AG04450 (cell line): ENCODE measurements at regions not wholly inside any gene's neighbourhood (a gene's known extent, or its start where the extent isn't known, plus 50 kb on each side); places are given as distances from the start of the nearest gene placed in this dataset.

ENCODE experiments used
- CTCF ChIA-PET: fragments of 300-600, 350-600 bp; formaldehyde crosslinking; extraction: SDS; loops from one replicate; lab custom pipeline; 2022; ENCODE audit warnings: antibody characterized with exemption, inconsistent platforms; lab: Charles Lee
- POLR2A ChIA-PET: fragments of 350-600 bp; formaldehyde crosslinking; extraction: SDS; loops from one replicate; lab custom pipeline; 2021; ENCODE audit warnings: antibody characterized with exemption, inconsistent platforms; lab: Yijun Ruan, JAX
- DNase-seq: peaks from one replicate; pipeline ENCODE4 v3.0.0-alpha.2; 2011; ENCODE audit warnings: low read depth, low spot score
- H3K27ac ChIP-seq: one replicate; pipeline ENCODE4 v1.5.1; 2012; ENCODE audit warnings: low read depth, low read length, control low read depth
- H3K27me3 ChIP-seq: one replicate; pipeline ENCODE4 v1.6.0; 2012; ENCODE audit warnings: low read length; ENCODE audit not compliant: control insufficient read depth, insufficient read depth
- H3K4me3 ChIP-seq: 2 replicates; pipeline ENCODE4 v1.5.1; 2011; ENCODE audit warnings: mild to moderate bottlenecking, low read depth, low read length, control low read depth
- H3K9me3 ChIP-seq: 2 replicates; pipeline ENCODE4 v1.5.1; 2012; ENCODE audit warnings: low read length; ENCODE audit not compliant: control insufficient read depth, insufficient read depth
- CTCF ChIP-seq: IDR thresholded peaks from 2 replicates; pipeline ENCODE4 v1.5.1; 2011; ENCODE audit warnings: low read depth, low read length, control low read depth, inconsistent platforms

- ChIA-PET CTCF (no interaction called here), POLR2A (no interaction called here)
- Histone ChIP-seq H3K27ac (no peak overlapping the region), H3K4me3 (no peak overlapping the region), H3K27me3 (no peaks in the 10 kb centered on the region), H3K9me3 (peaks cover 11% of the 10 kb centered on the region)
- no peak for TF ChIP-seq CTCF
- no peak for DNase-seq
These were observed 376.1 kb upstream of the SOX11 start for GRCh38 chr2:5316001-5316490.

DNA sequence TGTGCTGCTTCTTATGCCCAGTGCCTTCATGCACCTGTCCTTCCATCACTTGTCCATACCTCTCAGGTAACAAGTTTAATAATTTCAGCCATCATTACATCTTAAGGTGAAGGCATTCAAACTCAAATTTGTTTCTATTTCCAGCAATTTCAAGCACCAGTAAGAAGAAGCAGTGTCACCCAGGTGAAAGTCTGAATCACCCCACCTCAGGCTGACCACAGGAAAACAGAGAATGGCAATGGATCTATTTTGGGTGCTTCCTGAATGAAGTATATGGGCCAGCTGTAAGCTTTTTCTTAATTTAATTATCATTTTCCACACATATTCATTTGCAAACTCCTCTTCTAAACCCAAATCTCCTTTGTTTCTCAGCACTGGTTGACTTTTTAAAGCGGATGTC, 372.7 kb upstream of the SOX11 start:
- Histone ChIP-seq H3K27ac (no peak overlapping the region), H3K27me3 (no peaks in the 10 kb centered on the region), H3K9me3 (peaks cover 16% of the 10 kb centered on the region), H3K4me3 (no peak overlapping the region)
- no peak for DNase-seq
- TF ChIP-seq CTCF, result no peak
- ChIA-PET CTCF (no interaction called here), POLR2A (no interaction called here)

DNA sequence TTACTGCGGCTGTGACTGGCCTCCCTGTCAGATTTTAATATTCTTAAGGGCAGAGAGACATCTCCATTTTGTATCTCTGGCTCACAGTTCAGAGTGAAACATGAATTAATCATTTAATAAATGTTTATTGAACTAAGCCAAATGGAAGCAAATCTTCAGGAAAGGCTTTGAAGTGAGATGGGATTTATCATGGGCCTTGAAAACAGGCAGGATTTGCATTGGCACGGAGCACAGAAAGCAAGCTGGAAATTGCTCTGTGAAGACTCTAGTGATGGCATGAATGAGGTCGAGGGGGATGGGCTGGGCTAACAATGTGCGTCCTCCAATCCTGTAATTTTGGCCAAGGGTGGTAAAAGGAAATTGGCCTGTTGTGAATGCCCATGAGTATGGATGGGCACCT, 369.8 kb upstream of the SOX11 start:
- Histone ChIP-seq H3K4me3 (no peak overlapping the region), H3K27me3 (no peaks in the 10 kb centered on the region), H3K9me3 (peaks cover 26% of the 10 kb centered on the region), H3K27ac (no peak overlapping the region)
- no peak for TF ChIP-seq CTCF
- DNase-seq, result no peak
- CTCF ChIA-PET, result no interaction called here
- POLR2A ChIA-PET, result no interaction called here

DNA sequence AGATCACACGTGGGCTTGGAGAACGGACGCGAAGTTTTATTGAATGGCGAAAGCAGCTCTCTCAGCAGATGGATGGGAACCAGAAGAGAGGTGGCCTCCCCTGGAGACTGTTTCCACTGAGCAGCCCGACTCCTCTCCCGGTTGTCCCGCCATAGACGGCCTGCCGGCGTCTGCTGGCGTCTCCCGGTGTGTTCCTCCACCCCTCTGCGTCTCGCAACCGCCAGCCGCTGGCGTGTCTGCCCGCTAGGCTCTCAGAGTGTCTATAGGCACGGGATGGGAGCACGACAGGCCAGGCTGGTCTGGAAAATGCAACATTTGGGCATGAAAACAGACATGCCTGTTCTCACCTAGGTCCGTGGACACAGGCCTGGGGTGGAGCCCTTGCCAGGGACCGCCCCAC, 366.7 kb upstream of the SOX11 start:
- H3K27me3 ChIP-seq, result no peaks in the 10 kb centered on the region
- H3K27ac ChIP-seq, result no peak overlapping the region
- DNase-seq, result no peak
- peaks cover 35% of the 10 kb centered on the region for H3K9me3 ChIP-seq
- ChIA-PET POLR2A (no interaction called here), CTCF (interaction anchor here (0.5 kb wide), 1 partner anchor 1366 kb away, joined by 10 read pairs; no protein-coding TSS in a partner anchor)
- TF ChIP-seq CTCF, result no peak
- H3K4me3 ChIP-seq, result no peak overlapping the region

- Histone ChIP-seq H3K27ac (no peak overlapping the region), H3K27me3 (no peaks in the 10 kb centered on the region), H3K4me3 (no peak overlapping the region), H3K9me3 (peaks cover 38% of the 10 kb centered on the region)
- no peak for TF ChIP-seq CTCF
- POLR2A ChIA-PET, result no interaction called here
- no peak for DNase-seq
- CTCF ChIA-PET, result no interaction called here
These were observed 363.4 kb upstream of the SOX11 start for GRCh38 chr2:5328826-5329225.
